NCI-H1436 treated with DMSO at 0.1 percent for 48 hours (cell line): ENCODE measurements at regions not wholly inside any gene's neighbourhood (a gene's known extent, or its start where the extent isn't known, plus 50 kb on each side); places are given as distances from the start of the nearest gene placed in this dataset.
A peak's percentile ranks its signal among the peaks of the same experiment; 100 is the strongest.

ENCODE experiments used
- DNase-seq: peaks from one replicate; lab custom pipeline; 2025; lab: John Stamatoyannopoulos, UW

GRCh38 chr9:107118863-107119624 lies 164.0 kb upstream of the RAD23B start:
- no peak for DNase-seq

GRCh38 chr9:107119735-107120134 lies 163.3 kb upstream of the RAD23B start:
- DNase-seq = no peak

GRCh38 chr9:107123389-107123788 lies 159.7 kb upstream of the RAD23B start:
- no peak for DNase-seq

- DNase-seq = no peak
Measured at GRCh38 chr9:107127608-107128007, 155.5 kb upstream of the RAD23B start.

- no peak for DNase-seq
Measured at GRCh38 chr9:107131108-107131799, 151.8 kb upstream of the RAD23B start.

- no peak for DNase-seq
Measured at GRCh38 chr9:107136296-107136695, 146.8 kb upstream of the RAD23B start.

- no peak for DNase-seq
Measured at GRCh38 chr9:107137495-107138202, 145.4 kb upstream of the RAD23B start.

GRCh38 chr9:107138261-107138992 lies 144.7 kb upstream of the RAD23B start:
- DNase-seq = no peak

- no peak for DNase-seq
Measured at GRCh38 chr9:107141967-107142366, 141.1 kb upstream of the RAD23B start.

GRCh38 chr9:107142430-107142829 lies 140.6 kb upstream of the RAD23B start:
- DNase-seq = no peak

- DNase-seq = no peak
Measured at GRCh38 chr9:107142896-107143603, 140.0 kb upstream of the RAD23B start.

GRCh38 chr9:107144475-107144874 lies 138.6 kb upstream of the RAD23B start:
- no peak for DNase-seq

- no peak for DNase-seq
Measured at GRCh38 chr9:107147134-107147533, 135.9 kb upstream of the RAD23B start.

GRCh38 chr9:107148216-107148615 lies 134.9 kb upstream of the RAD23B start:
- no peak for DNase-seq

GRCh38 chr9:107149756-107150155 lies 133.3 kb upstream of the RAD23B start:
- DNase-seq = no peak

- no peak for DNase-seq
Measured at GRCh38 chr9:107153336-107153735, 129.7 kb upstream of the RAD23B start.

GRCh38 chr9:107154291-107154690 lies 128.8 kb upstream of the RAD23B start:
- DNase-seq = no peak

GRCh38 chr9:107154766-107155165 lies 128.3 kb upstream of the RAD23B start:
- no peak for DNase-seq

GRCh38 chr9:107155244-107155817 lies 127.7 kb upstream of the RAD23B start:
- no peak for DNase-seq

GRCh38 chr9:107158321-107158720 lies 124.8 kb upstream of the RAD23B start:
- peak; percentile 47 for DNase-seq

GRCh38 chr9:107161338-107161737 lies 121.7 kb upstream of the RAD23B start:
- DNase-seq = no peak
